Adrenal gland (tissue), 5 donors: ENCODE measurements at regions not wholly inside any gene's neighbourhood (a gene's known extent, or its start where the extent isn't known, plus 50 kb on each side); places are given as distances from the start of the nearest gene placed in this dataset.

Source experiments
- CTCF ChIP-seq, 6 experiments: fragments of 450-650 bp in 4 of 6; fragments of 200-600 bp in 2 of 6; sonication (generic) in 1 of 6; IDR thresholded peaks; 1 replicate in 5 of 6; 2 replicates in 1 of 6; pipeline versions ENCODE4 v1.5.1 to v1.8.0; 2016 to 2021; ENCODE audit warnings: antibody characterized with exemption in 6 of 6, mild to moderate bottlenecking in 2 of 6, moderate library complexity in 1 of 6
- POLR2A ChIP-seq, 2 donors: fragments of 450-650 bp; IDR thresholded peaks; one replicate each; pipeline ENCODE4 v1.6.1; 2017; ENCODE audit warnings: antibody characterized with exemption in 2 of 2, mild to moderate bottlenecking in 2 of 2, moderate library complexity in 1 of 2
- donor health status: DM: no; HTN: no; CAD: no.

- TF ChIP-seq CTCF (IDR thresholded peaks at IDR 0.05) (no peak), POLR2A (IDR thresholded peaks at IDR 0.05) (no peak)
Observed at GRCh38 chr11:97833412-97833811, 1187.3 kb upstream of the CNTN5 start.
